ENCODE measurements at regions not wholly inside any gene's neighbourhood (a gene's known extent, or its start where the extent isn't known, plus 50 kb on each side); places are given as distances from the start of the nearest gene placed in this dataset.
"Not testable (repeated sequence)": the region's sequence is repeated elsewhere in the genome, so short reads cannot be mapped to it uniquely, and the experiment has no call there.

GRCh38 chr16:17743158-17743557 is 272.4 kb upstream of the XYLT1 start:
- no peak for ATAC-seq
- no peak overlapping the region for H3K27ac ChIP-seq
- peaks cover 19% of the 10 kb centered on the region for H3K27me3 ChIP-seq (ENCODE audit: low read depth)
- no peak for DNase-seq
- H3K9me3 ChIP-seq, result no peaks in the 10 kb centered on the region
- no peaks in the 10 kb centered on the region for H3K4me1 ChIP-seq
- H3K4me3 ChIP-seq, result no peak overlapping the region
- no peaks in the 10 kb centered on the region for H3K36me3 ChIP-seq
- intact Hi-C loops (cut with DNase I), result no loop called here
- no peak for TF ChIP-seq CTCF (IDR thresholded peaks at IDR 0.05)

- H3K9me3 ChIP-seq; H3K4me1 ChIP-seq; H3K36me3 ChIP-seq; H3K4me3 ChIP-seq; DNase-seq; H3K27me3 ChIP-seq (ENCODE audit: low read depth); H3K27ac ChIP-seq; intact Hi-C loops (cut with DNase I); ATAC-seq: not testable (repeated sequence)
Observed at GRCh38 chr16:17735099-17735498, 264.3 kb upstream of the XYLT1 start.

- Histone ChIP-seq H3K9me3 (no peaks in the 10 kb centered on the region), H3K27ac (no peak overlapping the region), H3K27me3 (ENCODE audit: low read depth) (peaks cover 5% of the 10 kb centered on the region), H3K36me3 (no peaks in the 10 kb centered on the region), H3K4me1 (no peaks in the 10 kb centered on the region), H3K4me3 (no peak overlapping the region)
- DNase-seq, result no peak
- ATAC-seq, result no peak
- intact Hi-C loops (cut with DNase I), result no loop called here
- TF ChIP-seq CTCF (IDR thresholded peaks at IDR 0.05), result no peak
Observed at GRCh38 chr16:17729820-17730219, 259.1 kb upstream of the XYLT1 start.

- DNase-seq (no peak), ATAC-seq (no peak)
- no peak overlapping the region for H3K4me3 ChIP-seq
- no peaks in the 10 kb centered on the region for H3K4me1 ChIP-seq
- peaks cover 5% of the 10 kb centered on the region for H3K27me3 ChIP-seq (ENCODE audit: low read depth)
- intact Hi-C loops (cut with DNase I), result no loop called here
- no peaks in the 10 kb centered on the region for H3K36me3 ChIP-seq
- no peak overlapping the region for H3K27ac ChIP-seq
- no peaks in the 10 kb centered on the region for H3K9me3 ChIP-seq
- no peak for TF ChIP-seq CTCF (IDR thresholded peaks at IDR 0.05)
Observed at GRCh38 chr16:17728196-17728595, 257.4 kb upstream of the XYLT1 start.

GRCh38 chr16:17724242-17724898 is 253.6 kb upstream of the XYLT1 start:
- Histone ChIP-seq H3K36me3 (no peaks in the 10 kb centered on the region), H3K9me3 (no peaks in the 10 kb centered on the region), H3K27me3 (ENCODE audit: low read depth) (peaks cover 2% of the 10 kb centered on the region), H3K4me3 (no peak overlapping the region), H3K4me1 (no peaks in the 10 kb centered on the region), H3K27ac (no peak overlapping the region)
- DNase-seq, result no peak
- no peak for TF ChIP-seq CTCF (IDR thresholded peaks at IDR 0.05)
- intact Hi-C loops (cut with DNase I), result no loop called here
- no peak for ATAC-seq

- intact Hi-C loops (cut with DNase I), result no loop called here
- no peak for DNase-seq
Observed at GRCh38 chr16:17723531-17724134, 252.9 kb upstream of the XYLT1 start.

More at GRCh38 chr16:17723531-17724134, 252.9 kb upstream of the XYLT1 start:
- Histone ChIP-seq H3K27ac (no peak overlapping the region), H3K4me3 (no peak overlapping the region), H3K27me3 (ENCODE audit: low read depth) (no peaks in the 10 kb centered on the region), H3K36me3 (no peaks in the 10 kb centered on the region), H3K9me3 (no peaks in the 10 kb centered on the region), H3K4me1 (no peaks in the 10 kb centered on the region)
- no peak for ATAC-seq
- no peak for TF ChIP-seq CTCF (IDR thresholded peaks at IDR 0.05)
